HG03066 (cell line): ENCODE measurements at regions not wholly inside any gene's neighbourhood (a gene's known extent, or its start where the extent isn't known, plus 50 kb on each side); places are given as distances from the start of the nearest gene placed in this dataset.

Experiments
- ATAC-seq: cut with Tn5 transposase; IDR thresholded peaks from one replicate; pipeline ENCODE4 v1.9.1; 2021; ENCODE audit warnings: low read depth; ENCODE audit not compliant: unreplicated experiment

GRCh38 chr16:13543850-13544249 lies 376.1 kb upstream of the ERCC4 start:
- ATAC-seq: no peak

DNA sequence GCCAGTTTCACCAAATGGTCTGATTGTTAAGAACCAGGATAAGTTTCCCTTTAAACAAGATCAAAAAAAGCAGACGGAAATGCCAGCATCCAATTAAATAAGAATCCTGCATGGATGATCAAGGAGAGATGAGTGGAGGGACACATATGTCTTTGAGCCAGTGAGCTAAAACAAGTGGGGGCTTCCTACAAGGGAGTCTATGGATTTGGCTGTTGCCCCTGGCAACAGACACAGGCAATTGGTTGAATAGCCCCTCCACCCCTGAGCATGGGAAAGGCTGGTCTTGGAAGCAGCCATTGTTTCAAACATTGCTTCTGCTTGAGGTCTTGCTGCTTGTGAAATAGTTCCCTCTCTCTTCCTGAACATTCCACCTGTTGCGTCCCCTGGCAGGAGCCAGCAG lies 374.7 kb upstream of the ERCC4 start:
- no peak for ATAC-seq

GRCh38 chr16:13550254-13550653 lies 369.7 kb upstream of the ERCC4 start:
- no peak for ATAC-seq

DNA sequence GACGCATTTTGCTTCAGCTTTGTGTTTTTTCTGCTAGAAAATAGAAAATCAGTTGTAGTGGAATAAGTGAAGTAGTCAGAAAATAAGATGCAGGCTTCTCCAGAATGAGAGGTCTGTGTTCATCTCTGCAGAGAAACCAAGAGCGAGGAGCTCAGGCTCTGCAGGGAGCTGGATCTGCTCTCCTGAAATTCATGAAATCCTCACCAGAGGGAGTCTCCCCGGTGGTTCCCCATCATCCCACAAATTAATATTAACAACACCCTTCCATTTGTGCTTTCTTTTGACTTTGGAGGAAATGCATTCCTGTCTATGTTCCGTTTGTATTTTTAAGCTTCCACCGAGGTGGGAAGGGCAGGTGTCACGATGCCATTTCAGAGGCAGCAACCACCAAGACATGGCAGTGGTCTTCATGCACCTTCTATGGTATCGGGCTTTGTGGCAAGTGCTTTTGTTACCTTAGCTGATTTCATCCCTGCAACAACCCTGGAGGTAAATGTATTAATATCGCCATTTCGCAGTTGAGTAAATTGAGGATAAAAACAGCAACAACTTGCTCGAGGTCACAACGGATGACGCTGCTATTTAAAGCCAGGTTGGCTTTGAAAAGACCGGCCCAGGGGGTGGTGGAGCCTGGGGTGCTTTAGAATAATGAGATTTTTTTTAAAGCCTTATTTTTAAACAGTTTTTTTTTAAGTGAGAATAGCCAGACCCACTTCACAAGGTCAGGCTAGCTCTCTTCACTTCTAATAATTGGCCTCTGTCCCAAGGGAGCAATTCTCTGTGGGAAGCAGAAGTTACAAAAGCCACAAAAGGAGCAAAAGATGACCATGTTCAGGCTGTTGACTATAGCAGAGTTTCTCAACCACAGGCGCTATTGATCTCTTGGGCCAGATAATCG lies 367.6 kb upstream of the ERCC4 start:
- ATAC-seq: no peak

- no peak for ATAC-seq
Observed at GRCh38 chr16:13552960-13553257, 367.0 kb upstream of the ERCC4 start.

- no peak for ATAC-seq
Observed at GRCh38 chr16:13553453-13553985, 366.4 kb upstream of the ERCC4 start.

DNA sequence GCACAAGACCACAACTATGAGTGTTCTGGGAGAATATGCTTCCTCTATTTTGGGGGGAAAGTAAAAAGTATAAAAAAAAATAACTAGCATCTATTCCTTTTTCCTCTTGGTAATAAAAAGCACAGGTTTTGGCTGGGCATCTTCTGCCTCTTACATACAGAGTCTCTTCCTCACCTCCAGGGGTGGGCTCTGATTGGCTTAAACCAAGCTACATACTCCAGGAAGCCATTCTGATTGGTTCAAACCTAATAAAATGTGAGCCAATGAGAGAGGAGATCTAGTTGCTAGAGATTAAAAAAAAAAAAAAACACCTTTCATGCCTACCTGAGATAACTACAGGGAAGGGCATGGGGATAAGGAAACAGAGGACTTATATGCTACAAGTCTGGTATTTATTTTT lies 365.9 kb upstream of the ERCC4 start:
- ATAC-seq: no peak

- ATAC-seq: no peak
Observed at GRCh38 chr16:13554643-13555042, 365.3 kb upstream of the ERCC4 start.

- no peak for ATAC-seq
Observed at GRCh38 chr16:13557418-13557817, 362.5 kb upstream of the ERCC4 start.

DNA sequence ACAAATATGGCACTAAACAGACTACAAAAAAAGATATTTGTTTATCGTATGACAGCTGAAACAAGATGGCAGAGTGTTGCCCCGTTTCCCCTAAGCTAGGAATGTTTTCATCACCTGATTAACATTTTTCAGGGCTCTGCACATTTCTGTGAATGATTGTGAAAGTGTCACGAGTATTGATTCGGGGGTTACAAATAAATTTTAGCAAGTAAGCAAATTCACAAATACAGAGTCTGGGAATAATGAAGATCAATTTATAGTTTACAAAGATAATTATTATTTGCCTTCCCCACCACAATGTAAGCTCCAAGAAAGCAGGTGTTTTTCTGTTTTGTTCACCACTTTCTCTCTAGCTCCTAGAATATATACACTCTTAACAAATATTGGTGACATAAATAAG lies 361.2 kb upstream of the ERCC4 start:
- no peak for ATAC-seq

- no peak for ATAC-seq
Observed at GRCh38 chr16:13559624-13560023, 360.3 kb upstream of the ERCC4 start.

GRCh38 chr16:13560151-13560550 lies 359.8 kb upstream of the ERCC4 start:
- no peak for ATAC-seq

GRCh38 chr16:13561291-13562070 lies 358.5 kb upstream of the ERCC4 start:
- no peak for ATAC-seq

GRCh38 chr16:13568803-13569202 lies 351.2 kb upstream of the ERCC4 start:
- ATAC-seq: no peak

- ATAC-seq: no peak
Observed at GRCh38 chr16:13569986-13570385, 350.0 kb upstream of the ERCC4 start.

DNA sequence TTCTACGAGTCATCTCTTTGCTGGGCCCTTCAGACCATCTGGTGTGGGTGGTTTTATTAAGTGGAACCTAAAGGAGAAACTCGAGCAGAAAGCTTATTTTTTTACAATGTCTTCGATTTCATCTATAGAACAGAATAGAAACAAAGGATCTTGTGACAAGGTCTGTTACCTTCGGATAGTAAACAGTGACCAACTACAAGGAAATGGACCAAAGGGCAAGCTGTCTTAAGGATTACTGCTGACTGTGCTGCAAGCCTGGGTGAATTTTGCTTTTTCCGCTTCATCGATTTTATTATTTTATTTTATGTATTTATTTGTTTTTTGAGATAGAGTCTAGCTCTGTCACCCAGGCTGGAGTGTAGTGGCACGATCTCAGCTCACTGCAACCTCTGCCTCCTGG lies 348.9 kb upstream of the ERCC4 start:
- no peak for ATAC-seq

DNA sequence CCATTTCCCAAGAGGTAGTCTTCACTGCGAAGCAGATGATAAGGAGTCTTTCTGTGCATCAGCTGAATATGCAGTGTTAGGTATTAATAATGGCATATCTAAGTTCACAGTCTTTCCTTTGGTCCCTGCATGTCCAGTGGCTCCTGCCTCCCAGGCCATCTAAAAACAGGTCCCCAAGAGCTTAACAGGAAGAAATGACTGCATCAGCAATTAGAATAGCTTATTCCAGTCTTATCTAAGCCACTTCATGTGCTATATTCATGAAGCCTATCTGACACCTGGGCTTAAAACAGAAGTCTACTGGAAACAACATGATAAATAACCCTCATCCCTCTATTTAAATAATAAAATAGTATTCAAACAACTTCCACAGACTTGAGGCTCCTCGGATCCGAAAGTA lies 346.1 kb upstream of the ERCC4 start:
- ATAC-seq: no peak

GRCh38 chr16:13586051-13586450 lies 333.9 kb upstream of the ERCC4 start:
- ATAC-seq: no peak

DNA sequence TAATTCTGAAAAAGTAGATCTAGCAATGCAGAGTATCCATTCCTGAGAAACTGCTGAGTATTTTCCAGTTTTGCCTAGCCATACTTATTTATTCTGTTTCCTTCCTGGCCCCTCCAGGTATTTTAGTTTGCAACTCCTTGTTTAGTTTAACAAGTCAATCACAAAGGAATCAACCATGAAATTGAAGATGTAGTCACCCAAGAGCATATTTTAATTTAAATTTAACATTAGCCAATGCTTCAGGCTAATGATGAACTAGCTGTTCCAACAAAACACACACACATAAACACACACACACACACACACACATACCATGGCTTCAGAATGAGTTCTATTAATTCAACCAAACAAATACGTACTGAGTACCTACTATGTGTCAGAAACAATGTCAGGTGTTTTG lies 332.8 kb upstream of the ERCC4 start:
- no peak for ATAC-seq

- ATAC-seq: no peak
Observed at GRCh38 chr16:13594823-13595222, 325.1 kb upstream of the ERCC4 start.

GRCh38 chr16:13606804-13607203 lies 313.1 kb upstream of the ERCC4 start:
- ATAC-seq: no peak

DNA sequence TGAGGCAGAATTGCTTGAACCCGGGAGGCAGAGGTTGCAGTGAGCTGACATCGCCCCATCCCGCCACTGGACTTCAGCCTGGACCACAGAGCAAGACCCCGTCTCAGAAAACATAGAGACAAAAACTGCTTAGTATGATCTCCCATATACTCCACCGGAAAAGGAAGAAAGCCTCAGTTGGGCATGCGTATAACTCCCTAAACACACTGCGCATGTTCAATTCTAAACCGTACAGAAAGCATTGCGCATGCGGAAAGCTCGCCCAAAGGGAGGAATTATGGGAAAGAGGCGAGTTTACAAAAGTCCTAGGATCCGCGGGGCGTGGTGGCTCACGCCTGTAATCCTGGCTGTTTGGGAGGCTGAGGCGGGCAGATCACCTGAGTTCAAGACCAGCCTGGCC lies 312.7 kb upstream of the ERCC4 start:
- ATAC-seq: no peak
